ENCODE measurements at regions not wholly inside any gene's neighbourhood (a gene's known extent, or its start where the extent isn't known, plus 50 kb on each side); places are given as distances from the start of the nearest gene placed in this dataset.
"Not testable (repeated sequence)": the region's sequence is repeated elsewhere in the genome, so short reads cannot be mapped to it uniquely, and the experiment has no call there.

DNA sequence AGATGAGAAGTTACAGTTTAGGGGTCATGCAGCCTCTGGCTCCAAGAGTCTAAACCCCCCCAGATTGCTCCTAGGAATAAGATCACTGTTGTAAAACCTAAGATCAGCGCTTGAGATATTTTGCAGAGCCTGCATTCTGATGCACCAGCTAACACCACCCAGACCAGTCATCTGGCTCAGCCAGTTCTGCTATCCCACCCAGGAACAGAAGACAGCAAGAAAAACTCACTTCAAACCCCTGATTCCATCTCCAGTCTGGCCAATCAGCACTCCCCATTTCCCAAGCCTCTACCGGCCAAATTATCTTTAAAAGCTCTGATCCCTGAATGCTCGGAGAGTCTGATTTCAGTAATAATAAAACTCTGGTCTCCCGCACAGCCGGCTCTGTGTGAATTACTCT, 158.6 kb downstream of the ZNF664 start:
- DNase-seq = no peak

DNA sequence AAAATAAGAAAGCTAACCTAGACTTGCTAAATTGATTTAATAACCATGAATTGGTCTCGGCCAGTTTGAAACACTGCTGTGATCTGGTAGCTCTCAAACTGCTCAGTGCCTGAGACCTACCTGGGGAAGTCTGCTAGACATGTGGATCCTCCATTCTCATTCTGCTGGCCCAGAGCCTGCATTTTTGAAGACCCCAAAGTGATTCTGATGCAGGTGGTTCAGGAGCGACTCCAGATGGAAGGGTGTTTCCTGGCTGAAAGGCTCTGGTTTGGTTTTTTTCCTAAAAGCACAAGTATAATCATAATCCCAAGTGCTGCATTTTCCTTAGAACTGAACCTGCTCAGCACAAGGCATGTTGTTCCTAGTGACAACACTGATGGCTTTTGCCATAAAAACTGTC, 159.5 kb downstream of the ZNF664 start:
- DNase-seq = no peak

DNA sequence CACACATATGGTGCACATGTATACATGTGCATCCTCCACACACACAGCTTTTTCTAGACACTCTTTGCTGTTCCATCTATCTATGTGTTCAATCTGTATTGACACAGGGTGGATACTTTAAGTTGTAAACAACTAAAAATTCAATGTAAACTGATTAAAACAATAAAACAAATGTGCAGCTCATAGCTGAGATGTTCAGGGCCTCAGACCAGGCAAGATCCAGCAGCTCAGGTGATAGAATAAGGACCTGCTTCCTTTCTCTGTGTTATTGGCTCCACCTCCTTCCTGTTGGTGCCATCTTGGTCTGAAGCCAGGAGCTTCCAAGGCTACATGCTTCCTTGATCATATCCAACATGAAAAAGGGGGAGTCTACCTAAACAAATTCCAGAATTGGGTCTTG, 158.1 kb upstream of the RFLNA start:
- DNase-seq = no peak

DNA sequence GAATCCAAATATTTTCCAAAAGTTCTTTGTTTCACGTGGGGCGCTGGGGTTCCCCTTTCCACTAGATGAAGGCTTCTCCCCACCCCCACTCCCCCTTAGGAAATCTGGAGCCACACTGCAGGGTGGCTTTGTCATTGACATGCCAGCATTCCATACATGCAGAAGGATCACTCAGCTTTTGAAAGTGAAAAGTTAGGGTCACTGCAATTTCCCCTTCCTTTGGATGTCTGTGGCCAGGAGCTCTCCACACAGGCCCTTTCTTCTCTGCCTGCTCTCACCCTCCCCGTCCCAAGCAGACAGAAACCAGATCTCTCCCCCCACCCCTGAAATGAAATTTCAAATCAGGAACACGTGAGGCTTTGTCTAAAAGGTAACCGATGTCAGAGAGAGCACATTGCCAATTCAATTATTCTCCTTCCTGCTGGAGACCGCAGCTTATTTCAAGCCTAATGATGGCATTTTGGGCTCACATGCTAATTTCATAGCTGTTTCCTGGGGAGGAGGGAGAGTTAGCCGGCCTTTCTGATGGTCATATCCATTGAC, 153.9 kb upstream of the RFLNA start:
- DNase-seq = no peak

DNA sequence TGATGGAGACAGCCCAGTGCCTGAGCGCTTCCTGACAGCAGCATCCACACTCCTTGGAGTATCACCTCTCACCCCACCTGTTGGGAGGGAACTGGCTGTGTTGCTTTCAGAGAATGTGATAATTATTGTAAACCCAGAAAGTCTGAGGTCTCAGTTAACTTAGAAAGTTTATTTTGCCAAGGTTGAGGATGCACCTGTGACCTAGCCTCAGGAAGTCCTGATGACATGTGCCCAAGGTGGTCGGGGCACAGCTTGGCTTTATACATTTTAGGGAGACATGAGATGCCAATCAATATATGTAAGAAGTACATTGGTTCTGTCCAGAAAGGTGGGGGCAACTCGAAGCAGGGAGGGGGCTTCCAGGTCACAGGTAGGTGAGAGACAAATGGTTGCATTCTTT, 153.3 kb upstream of the RFLNA start:
- DNase-seq = not testable (repeated sequence)

DNA sequence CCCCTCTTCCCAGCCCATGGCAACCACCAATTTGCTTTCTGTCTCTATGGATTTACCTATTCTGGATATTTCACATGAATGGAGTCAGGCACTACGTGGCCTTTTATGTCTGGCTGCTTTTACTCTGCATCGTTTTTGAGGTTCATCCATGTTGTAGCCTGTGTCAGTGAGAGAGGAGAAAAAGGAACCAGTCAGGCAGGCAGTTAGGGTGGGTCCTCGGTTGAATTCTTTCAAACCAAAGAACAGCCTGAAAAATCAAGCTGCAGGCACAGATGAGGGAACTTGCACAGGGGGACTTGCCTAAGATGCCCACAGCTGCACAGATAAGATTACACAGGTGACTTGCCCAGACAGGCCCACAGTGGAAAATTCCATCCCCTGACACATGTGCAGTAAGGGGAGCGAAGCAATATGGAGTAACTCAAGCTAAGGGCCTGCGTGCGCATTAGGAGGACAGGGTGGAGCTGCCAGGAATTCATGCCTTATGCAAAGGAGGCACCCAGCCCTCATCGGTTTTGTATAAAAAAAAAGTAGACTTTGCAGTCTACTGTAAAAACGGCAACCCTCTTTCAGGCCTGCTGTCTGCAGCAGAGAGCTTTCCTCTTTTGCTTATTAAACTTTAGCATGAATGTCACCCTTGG, 152.4 kb upstream of the RFLNA start:
- DNase-seq = no peak

DNA sequence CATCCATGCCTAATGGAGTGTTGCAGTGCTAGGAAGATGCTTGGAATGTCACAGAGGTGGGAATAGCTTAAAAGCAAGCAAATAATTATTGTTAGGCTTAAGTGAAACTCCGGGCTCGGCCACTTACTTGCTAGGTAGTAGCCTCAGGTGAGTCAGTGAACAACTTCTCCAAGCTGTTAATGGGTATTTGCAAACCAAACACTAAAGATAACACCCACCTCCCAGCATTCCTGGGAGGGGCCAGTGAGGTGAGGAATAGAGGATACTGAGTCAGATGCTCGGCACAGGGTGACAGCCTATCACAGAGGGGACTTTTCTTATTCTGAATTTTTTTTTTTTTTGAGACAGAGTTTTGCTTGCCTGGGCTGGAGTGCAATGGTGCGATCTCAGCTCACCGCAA, 151.2 kb upstream of the RFLNA start:
- no peak for DNase-seq

DNA sequence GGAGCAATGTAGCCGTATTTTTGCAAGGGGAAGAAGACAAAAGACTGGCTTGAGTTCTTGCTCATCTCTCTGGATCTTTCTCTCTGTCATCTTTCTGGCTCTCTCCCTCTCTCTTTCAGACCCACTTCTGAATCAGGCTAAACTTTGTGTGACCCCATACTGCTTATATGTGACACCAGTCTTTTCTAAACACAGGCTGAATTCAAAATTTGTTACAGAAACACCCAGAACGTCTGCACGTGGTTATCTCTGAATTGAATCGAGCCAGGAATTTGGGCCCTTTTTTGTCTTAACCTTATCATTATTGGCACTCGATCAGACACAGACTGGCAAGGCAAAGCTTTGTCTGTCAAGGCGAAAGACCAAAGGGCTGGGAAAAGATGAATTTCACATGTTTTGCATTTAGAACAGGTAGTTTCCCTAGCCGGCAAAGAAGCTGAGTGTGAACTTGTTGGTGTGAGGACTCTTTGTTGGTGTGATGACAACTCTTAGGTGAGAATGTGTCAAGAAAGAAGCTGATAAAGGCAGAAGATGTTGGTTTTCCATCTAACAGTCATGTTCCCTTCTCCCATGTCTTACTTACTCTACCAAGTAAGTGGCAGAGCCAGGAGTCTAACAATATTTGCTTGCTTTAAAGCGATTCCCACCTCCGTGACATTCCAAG, 150.2 kb upstream of the RFLNA start:
- DNase-seq = no peak

DNA sequence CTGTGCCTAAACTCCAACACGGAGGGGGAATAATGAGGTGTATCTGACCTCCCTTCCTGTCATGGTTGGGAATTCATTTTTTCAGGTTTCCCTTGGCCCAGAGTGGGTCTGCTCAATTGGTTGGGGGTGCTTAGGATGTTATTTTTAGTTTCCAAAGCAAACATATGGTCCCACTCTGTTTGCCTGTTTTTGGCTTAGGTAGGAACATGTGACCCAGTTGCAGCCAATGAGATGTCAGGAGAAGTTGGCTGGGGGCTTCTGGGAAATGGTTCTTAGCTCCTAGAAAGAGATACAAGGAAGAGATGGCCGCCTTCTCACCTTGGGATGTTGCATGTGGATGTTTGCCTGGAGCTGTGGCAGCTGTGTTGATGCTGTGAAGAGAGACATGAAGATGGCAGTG, 147.9 kb upstream of the RFLNA start:
- DNase-seq = no peak

DNA sequence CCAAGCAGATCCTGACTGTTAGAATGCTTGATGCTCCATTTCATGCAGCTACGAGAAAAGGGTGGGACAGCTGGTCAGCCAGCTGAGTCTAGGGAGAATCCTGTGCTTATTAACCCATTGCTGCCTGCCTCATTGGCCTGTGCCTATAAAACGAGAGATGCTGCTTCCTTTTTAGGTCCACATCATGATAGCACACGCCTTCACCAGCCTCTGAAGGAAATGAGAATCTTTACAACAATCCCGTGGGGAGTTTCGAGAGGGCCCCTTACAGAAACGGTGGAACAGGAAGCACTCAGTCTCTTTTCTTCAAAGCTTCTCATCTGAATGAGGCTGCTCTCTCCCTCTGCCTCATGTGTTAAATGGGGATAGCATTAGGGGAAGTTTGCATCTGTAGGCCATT, 147.3 kb upstream of the RFLNA start:
- DNase-seq = no peak

DNA sequence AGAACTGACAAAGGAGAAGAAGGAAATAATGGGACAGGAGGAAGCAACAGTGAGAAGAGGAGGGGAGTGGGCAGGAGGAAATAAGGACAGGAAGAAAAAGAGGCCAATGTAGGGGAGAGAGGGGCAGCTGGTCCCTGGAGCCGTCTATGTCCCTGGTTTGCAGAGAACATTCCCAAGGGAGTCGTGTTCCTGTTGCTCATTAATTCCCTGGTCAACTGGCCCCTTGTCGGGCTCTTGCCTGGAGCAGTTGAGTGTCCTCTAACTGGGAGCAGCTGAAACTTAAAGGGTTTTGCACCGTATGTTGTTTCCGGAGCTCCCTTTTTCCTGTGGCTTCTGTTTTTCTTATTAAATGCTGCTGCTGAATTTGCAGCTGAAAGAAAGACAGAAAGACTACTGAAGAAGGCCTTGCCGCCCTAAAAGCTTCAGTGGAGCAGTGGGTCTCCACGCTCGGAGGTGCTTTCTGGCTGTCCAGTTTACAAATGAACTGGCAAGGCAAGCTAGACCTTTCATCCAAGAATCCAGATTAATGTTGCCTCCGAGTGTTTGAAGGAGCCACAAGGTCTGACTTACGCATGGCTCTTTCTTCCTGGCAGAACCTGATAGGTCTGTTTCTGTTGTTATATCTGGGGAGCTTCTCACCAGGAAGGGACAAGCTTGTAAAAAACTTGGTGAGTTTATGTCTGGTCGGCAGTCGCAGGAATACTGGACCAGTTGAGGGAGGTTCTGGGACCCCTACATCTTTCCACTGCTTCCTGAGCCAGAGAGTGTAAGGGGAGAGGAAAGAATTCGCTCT, 146.2 kb upstream of the RFLNA start:
- no peak for DNase-seq

DNA sequence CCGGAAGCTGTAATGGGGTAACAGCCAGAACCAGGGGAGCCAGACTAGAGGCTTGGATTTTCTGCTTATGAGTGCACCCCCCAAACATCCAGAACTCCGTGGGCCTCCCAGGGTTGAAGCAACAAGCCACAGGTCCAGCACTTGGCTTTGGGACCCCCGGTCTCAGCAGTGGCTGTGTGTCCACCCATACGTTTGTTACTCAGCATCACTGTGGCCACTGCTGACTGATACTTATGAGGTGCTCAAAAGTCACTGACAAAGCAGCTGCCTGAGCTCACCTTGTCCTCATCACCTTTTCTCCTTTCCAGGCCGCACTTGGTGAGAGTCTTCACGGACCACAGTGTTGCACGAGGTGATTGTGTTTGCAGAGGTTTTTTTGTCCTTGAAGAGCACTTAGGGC, 145.6 kb upstream of the RFLNA start:
- DNase-seq = no peak

DNA sequence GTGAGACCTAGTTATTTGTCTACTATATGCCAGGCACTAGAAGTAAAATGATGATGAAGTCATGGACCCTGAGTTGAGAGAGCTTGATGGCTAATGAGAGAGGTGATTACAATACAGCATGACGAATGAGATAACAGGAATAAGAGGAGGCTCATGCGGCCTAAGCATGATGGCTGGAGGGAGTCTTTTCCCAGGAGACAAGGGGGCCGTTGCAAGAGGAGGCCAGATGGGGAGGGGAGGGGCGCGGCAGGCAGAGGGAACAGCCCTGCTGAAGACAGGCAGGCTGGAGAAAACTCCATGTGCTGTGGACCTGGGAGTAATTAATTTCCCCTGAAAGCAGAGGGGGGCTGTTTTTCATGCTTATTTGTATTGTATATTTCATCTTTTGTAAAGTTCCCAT, 144.7 kb upstream of the RFLNA start:
- DNase-seq = no peak

DNA sequence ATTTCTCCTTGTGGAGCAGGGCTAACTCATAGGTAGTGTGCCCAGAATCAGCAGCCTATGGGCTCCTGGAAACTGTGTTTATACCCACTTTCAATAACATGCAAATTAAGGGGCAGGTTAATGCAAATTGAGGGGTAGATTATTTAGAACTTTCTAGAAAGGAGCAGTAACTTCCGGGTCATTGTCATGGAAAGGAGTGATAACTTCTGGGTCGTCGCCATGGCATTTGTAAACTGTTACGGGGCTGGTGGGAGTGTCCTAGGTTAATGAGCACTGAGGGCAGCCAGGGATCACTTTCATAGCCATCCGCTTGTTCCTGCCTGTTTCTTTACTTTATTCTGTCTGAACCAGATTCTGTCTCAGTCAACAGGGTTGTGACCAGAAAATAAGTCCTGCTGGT, 143.3 kb upstream of the RFLNA start:
- no peak for DNase-seq

DNA sequence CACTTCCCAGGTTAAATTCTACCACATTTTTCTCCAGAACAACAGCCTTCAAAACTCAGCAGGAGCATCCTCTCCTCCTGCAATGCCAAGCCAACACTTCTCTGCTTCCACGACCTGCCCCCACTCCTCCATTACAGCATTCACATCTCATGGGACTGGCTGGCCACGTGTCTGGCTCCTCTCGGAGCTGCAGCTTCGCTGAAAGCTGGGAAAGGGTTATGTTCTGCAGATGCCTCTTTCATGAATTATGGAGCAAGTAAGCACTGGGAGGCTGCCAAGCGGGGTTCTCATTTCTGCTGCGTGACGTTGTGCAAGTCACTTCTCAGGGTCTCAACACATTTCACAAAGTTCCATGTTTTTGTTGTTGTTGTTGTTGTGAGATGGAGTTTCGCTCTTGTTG, 142.2 kb upstream of the RFLNA start:
- DNase-seq = no peak

DNA sequence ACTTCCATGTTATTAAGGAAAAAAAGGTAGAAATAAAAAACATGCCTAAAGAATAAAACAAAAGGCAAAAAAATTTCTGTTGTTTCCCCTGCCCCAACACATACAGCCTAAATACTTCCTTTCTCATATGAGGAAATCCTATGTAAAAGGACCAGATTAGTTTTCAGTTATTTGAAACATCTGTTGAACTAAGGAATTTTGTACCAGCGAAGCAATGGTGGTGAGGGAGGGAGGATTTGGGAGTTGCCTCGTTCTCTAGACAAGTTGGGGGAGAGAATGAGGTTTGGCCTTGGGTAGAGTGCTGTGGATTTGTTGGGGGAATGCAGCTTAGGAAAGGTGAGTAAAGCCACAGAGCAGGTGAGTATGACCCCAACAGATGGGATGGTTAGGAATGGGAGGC, 141.5 kb upstream of the RFLNA start:
- DNase-seq = no peak

DNA sequence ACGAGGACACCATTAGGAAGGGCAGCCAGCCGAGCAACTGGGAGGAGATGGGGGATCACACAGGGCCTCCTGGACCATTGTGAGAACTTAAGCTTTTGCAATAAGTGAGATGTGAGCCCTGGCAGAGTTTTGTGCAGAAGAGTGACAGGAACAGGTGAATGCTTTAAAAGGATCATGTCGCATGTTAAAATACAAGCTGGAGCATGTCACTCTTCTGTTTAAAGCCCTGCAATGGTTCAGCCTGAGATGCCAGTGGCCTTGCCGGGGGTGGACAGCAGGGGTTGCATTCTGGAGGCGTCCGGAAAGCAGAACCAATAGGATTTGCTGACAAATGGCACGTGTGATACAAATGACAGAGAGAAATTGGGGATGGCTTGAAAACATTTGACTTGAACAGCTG, 137.5 kb upstream of the RFLNA start:
- no peak for DNase-seq

DNA sequence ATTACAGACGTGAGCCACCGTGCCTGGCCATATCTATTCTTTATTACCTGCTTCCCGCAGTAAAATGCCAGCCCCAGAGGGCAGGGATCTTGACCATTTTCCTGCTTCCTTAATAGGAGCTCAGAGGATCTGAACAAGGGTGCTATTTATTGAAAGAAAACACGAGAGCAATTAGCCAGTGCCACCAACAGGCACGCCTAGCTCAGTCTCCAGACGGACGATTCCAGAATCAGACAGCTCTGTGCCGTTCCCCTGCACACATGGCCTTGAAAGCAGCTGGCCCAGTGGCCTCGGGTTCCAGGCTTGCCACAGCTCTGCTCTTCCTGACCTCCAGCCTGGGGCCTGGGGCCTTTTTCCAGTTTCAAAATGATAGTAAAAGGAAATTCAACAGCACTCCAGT, 135.2 kb upstream of the RFLNA start:
- no peak for DNase-seq

DNA sequence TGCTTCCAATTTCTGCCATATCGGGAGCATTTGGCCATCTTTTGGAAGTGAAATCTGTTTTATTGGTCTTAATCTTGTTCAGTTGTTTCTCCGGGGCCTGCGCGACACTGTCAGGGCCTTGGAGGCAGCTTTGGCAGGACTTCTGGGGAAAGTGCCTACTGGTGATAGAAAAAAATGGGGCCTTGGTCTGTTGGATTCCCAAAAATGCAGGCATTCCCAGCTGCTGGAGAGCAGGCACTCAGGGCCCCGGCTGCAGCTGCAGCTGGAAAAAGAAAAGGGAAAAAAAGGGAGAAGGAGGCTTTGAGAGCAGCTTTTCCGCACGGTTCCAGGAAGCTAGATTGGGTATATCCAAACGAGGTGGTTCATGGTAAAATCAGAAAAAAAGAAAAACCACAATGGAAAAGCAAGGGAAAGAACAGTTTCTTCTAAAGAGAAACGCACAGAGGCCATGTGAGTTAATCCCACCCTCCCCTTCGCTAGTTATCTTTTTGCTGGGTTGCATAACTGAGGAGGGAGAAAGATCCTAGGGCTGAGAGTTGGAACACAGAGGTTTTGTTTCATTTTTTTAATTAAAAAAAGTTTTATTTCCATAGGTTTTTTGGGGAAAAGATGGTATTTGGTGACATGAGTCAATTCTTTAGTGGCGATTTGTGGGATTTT, 134.7 kb upstream of the RFLNA start:
- no peak for DNase-seq

DNA sequence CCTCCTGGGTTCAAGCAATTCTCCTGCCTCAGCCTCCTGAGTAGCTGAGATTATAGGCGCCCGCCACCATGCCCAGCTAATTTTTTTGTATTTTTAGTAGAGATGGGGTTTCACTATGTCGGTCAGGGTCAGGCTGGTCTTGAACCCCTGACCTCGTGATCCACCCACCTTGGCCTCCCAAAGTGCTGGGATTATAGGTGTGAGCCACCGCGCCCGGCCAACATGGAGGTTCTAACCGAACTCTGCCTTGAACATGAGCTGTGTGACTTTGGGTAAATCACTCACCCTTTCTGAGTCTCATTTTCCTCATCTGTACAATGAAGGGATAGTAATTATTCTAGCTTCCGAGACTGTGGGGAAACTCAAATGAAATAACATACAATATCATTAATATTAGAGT, 133.5 kb upstream of the RFLNA start:
- not testable (repeated sequence) for DNase-seq

DNA sequence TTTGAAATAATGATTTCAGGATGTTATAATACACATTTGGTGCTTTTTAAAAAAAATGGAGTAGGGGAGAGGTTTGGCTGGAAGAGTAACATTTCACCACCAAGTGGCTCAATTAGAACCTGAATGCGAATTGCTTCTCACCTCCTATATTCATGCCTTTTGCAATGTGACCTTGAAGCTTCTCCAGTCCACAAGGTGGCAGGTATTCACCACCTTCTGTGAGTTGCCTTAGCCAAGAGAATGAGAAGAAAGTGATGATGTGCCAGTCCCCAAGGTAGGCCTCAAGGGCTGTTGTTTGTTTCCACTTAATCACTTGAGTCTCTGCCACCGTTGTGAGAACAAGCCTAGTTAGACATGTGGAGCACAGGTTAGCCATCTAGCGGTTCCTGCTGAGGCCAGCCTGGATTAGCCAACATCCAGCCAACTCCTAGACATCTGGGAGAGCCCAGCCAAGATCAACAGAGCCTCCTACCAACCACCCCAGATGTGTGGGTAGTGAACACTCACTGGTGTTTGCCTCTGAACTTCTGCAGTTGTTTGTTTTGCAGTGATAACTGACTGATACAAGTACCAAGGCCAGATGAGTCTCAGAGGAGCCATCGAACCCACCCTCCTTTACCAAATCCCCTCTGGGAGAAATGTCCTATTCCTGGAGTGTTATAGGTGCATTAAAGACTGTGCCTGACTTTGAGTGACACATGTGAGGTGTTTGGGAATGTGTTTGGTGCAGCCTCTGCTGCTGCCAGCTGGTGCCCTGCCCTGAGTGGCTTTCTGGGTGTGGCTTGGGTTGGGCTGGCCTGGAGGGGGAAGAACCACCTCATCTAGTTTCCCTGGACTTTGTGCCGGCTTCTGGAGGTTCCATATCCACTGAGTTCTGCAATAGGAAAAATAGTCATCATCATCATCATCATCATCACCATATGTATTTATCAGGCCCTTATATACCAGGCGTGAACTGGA, 132.5 kb upstream of the RFLNA start:
- no peak for DNase-seq

DNA sequence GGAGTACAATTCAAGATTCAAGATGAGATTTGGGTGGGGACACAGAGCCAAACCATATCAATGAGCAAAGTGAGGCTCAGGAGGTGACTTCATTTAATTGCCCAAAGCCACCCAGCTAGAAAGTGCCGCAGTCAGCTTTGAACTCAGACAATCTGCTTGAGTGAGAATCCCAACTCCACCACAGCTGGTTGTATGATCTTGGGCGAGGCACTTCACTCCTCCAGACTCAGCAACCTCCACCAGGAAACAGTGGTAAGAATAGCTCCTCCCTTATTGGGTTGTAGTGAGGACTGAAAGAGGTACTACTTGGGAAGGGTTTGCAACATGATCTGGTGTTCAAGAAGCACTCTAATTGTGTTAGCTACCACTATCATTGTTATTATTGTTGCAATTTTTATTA, 129.2 kb upstream of the RFLNA start:
- no peak for DNase-seq

Data from NCI-H774 (cell line).